GM23248 (cell line): ENCODE measurements at regions not wholly inside any gene's neighbourhood (a gene's known extent, or its start where the extent isn't known, plus 50 kb on each side); places are given as distances from the start of the nearest gene placed in this dataset.

Experiments used
- DNase-seq: peaks from one replicate; pipeline ENCODE4 v3.0.0-alpha.2; 2015
- H2AFZ ChIP-seq: fragments of 200-600 bp; sonication (generic); 2 replicates; pipeline ENCODE4 v1.6.1; 2016; ENCODE audit warnings: antibody characterized with exemption
- H3F3A ChIP-seq: fragments of 200-600 bp; sonication (generic); 2 replicates; pipeline ENCODE4 v1.6.1; 2016; ENCODE audit warnings: mild to moderate bottlenecking, antibody characterized with exemption, mixed run types; ENCODE audit not compliant: insufficient read depth
- H3K27ac ChIP-seq: fragments of 200-600 bp; sonication (generic); 2 replicates; pipeline ENCODE4 v1.5.1; 2016; ENCODE audit warnings: mild to moderate bottlenecking
- H3K27me3 ChIP-seq: fragments of 200-600 bp; sonication (generic); replicated peaks from 2 replicates; pipeline ENCODE4 v1.6.1; 2016; ENCODE audit warnings: mild to moderate bottlenecking; ENCODE audit not compliant: insufficient read depth
- H3K36me3 ChIP-seq: fragments of 200-600 bp; sonication (generic); 2 replicates; pipeline ENCODE4 v1.6.1; 2016; ENCODE audit warnings: low read depth, mild to moderate bottlenecking
- H3K4me1 ChIP-seq: fragments of 200-600 bp; sonication (generic); 2 replicates; pipeline ENCODE4 v1.6.1; 2016; ENCODE audit warnings: mild to moderate bottlenecking; ENCODE audit not compliant: insufficient read depth
- H3K4me2 ChIP-seq: fragments of 200-600 bp; sonication (generic); one replicate; pipeline ENCODE4 v1.6.1; 2016; ENCODE audit warnings: mild to moderate bottlenecking; ENCODE audit not compliant: unreplicated experiment
- H3K4me3 ChIP-seq: fragments of 200-600 bp; sonication (generic); 2 replicates; pipeline ENCODE4 v1.5.1; 2016; ENCODE audit warnings: mild to moderate bottlenecking
- H3K79me2 ChIP-seq: fragments of 200-600 bp; sonication (generic); 2 replicates; pipeline ENCODE4 v1.6.1; 2016; ENCODE audit warnings: mild to moderate bottlenecking; ENCODE audit not compliant: insufficient read depth
- H3K9ac ChIP-seq: fragments of 200-600 bp; sonication (generic); 2 replicates; pipeline ENCODE4 v1.6.1; 2016; ENCODE audit warnings: mild to moderate bottlenecking
- H3K9me2 ChIP-seq: fragments of 200-600 bp; sonication (generic); 2 replicates; pipeline ENCODE4 v1.6.1; 2016; ENCODE audit warnings: mixed run types, mild to moderate bottlenecking, moderate library complexity; ENCODE audit not compliant: insufficient read depth
- H3K9me3 ChIP-seq: fragments of 200-600 bp; sonication (generic); one replicate; pipeline ENCODE4 v1.6.1; 2017; ENCODE audit warnings: low read depth
- H4K20me1 ChIP-seq: fragments of 200-600 bp; sonication (generic); 2 replicates; pipeline ENCODE4 v1.6.0; 2016; ENCODE audit not compliant: insufficient read depth
- EZH2 ChIP-seq: fragments of 200-600 bp; sonication (generic); IDR thresholded peaks from 2 replicates; pipeline ENCODE4 v1.6.1; 2018; ENCODE audit warnings: antibody characterized with exemption, mild to moderate bottlenecking; ENCODE audit not compliant: insufficient read depth, poor library complexity, severe bottlenecking
- EZH2phosphoT487 ChIP-seq: fragments of 200-600 bp; sonication (generic); IDR thresholded peaks from 2 replicates; pipeline ENCODE4 v1.6.1; 2018; ENCODE audit warnings: antibody characterized with exemption, moderate library complexity, mild to moderate bottlenecking, low read depth; ENCODE audit not compliant: insufficient read depth
- WGBS, 2 experiments: methylation state at CpG; one replicate each; pipeline ENCODE4 v1.1.6; 2015 to 2017; ENCODE audit warnings: low lambda C conversion rate in 2 of 2, low coverage in 1 of 2; ENCODE audit errors: missing lambda C conversion rate in 2 of 2; 5-methylcytosine and 5-hydroxymethylcytosine counted together
- in situ Hi-C: fragments of 300-500 bp; cut with MboI; formaldehyde crosslinking; loops from 2 replicates; pipeline ENCODE4 v1.15.0; 2020

GRCh38 chr4:110897784-110898183 is 274.9 kb upstream of the PITX2 start:
- H3K27ac ChIP-seq = no peak overlapping the region
- no peaks in the 10 kb centered on the region for H3K36me3 ChIP-seq
- H3K9me2 ChIP-seq = no peaks in the 10 kb centered on the region
- H4K20me1 ChIP-seq = no peaks in the 10 kb centered on the region
- in situ Hi-C loops = no loop called here
- WGBS, 2 experiments = 69 to 79% methylated on average over 5 of the region's 5 CpGs
- no peak for DNase-seq
- no peaks in the 10 kb centered on the region for H3K4me1 ChIP-seq
- H3K4me2 ChIP-seq = no peak overlapping the region
- H3K4me3 ChIP-seq = no peak overlapping the region
- no peaks in the 10 kb centered on the region for H3K79me2 ChIP-seq
- H2AFZ ChIP-seq = no peak overlapping the region
- H3K9ac ChIP-seq = no peak overlapping the region
- no peak for TF ChIP-seq EZH2phosphoT487
- no peak for TF ChIP-seq EZH2
- H3F3A ChIP-seq = no peaks in the 10 kb centered on the region
- no peaks in the 10 kb centered on the region for H3K27me3 ChIP-seq
- H3K9me3 ChIP-seq = no peaks in the 10 kb centered on the region

- Histone ChIP-seq H2AFZ (no peak overlapping the region), H3K79me2 (no peaks in the 10 kb centered on the region), H3F3A (no peaks in the 10 kb centered on the region), H3K27ac (no peak overlapping the region), H3K4me1 (no peaks in the 10 kb centered on the region), H3K9me2 (no peaks in the 10 kb centered on the region), H3K36me3 (no peaks in the 10 kb centered on the region), H3K9me3 (no peaks in the 10 kb centered on the region), H3K4me3 (no peak overlapping the region), H3K4me2 (no peak overlapping the region), H3K27me3 (no peaks in the 10 kb centered on the region), H4K20me1 (no peaks in the 10 kb centered on the region), H3K9ac (no peak overlapping the region)
- TF ChIP-seq EZH2phosphoT487 (no peak), EZH2 (no peak)
- no peak for DNase-seq
- in situ Hi-C loops = no loop called here
- 92 to 98% methylated on average over 1 of the region's 1 CpG for WGBS, 2 experiments
Measured at GRCh38 chr4:110898290-110898689, 275.4 kb upstream of the PITX2 start.

GRCh38 chr4:110900213-110900769 is 277.4 kb upstream of the PITX2 start:
- peak; percentile 39 for DNase-seq
- TF ChIP-seq EZH2phosphoT487 (no peak), EZH2 (no peak)
- no peak overlapping the region for H2AFZ ChIP-seq

GRCh38 chr4:110902500-110902899 is 279.6 kb upstream of the PITX2 start:
- Histone ChIP-seq H2AFZ (no peak overlapping the region), H3K9me3 (no peaks in the 10 kb centered on the region), H3K36me3 (no peaks in the 10 kb centered on the region), H3K4me1 (0 out of 2 replicates have a peak, but pooled peaks cover 5% of the 10 kb centered on the region), H3K27me3 (no peaks in the 10 kb centered on the region), H3K9me2 (no peaks in the 10 kb centered on the region), H3F3A (no peaks in the 10 kb centered on the region), H4K20me1 (no peaks in the 10 kb centered on the region), H3K4me3 (no peak overlapping the region), H3K79me2 (no peaks in the 10 kb centered on the region), H3K27ac (no peak overlapping the region), H3K4me2 (no peak overlapping the region), H3K9ac (no peak overlapping the region)
- 58 to 68% methylated on average over 3 of the region's 3 CpGs for WGBS, 2 experiments
- in situ Hi-C loops = no loop called here
- DNase-seq = peak; percentile 20
- no peak for TF ChIP-seq EZH2phosphoT487
- TF ChIP-seq EZH2 = no peak

More at GRCh38 chr4:110900213-110900769, 277.4 kb upstream of the PITX2 start:
- no peaks in the 10 kb centered on the region for H3F3A ChIP-seq
- H3K9me3 ChIP-seq = no peaks in the 10 kb centered on the region
- no peaks in the 10 kb centered on the region for H4K20me1 ChIP-seq
- H3K9ac ChIP-seq = no peak overlapping the region
- 0 out of 2 replicates have a peak, but pooled peaks cover 5% of the 10 kb centered on the region for H3K4me1 ChIP-seq
- WGBS, 2 experiments = 13 to 15% methylated on average over 1 of the region's 1 CpG
- H3K27ac ChIP-seq = no peak overlapping the region
- in situ Hi-C loops = no loop called here
- no peaks in the 10 kb centered on the region for H3K79me2 ChIP-seq
- no peaks in the 10 kb centered on the region for H3K27me3 ChIP-seq
- H3K4me2 ChIP-seq = no peak overlapping the region
- no peaks in the 10 kb centered on the region for H3K9me2 ChIP-seq
- no peaks in the 10 kb centered on the region for H3K36me3 ChIP-seq
- no peak overlapping the region for H3K4me3 ChIP-seq
